Testis (tissue), 2 donors: ENCODE measurements at regions not wholly inside any gene's neighbourhood (a gene's known extent, or its start where the extent isn't known, plus 50 kb on each side); places are given as distances from the start of the nearest gene placed in this dataset.

ENCODE experiments used
- CTCF ChIP-seq, 3 experiments: fragments of 450-650 bp in 2 of 3; fragments of 200-600 bp in 1 of 3; sonication (generic) in 1 of 3; IDR thresholded peaks; one replicate each; pipeline ENCODE4 v1.5.1; 2016 to 2019; ENCODE audit warnings: antibody characterized with exemption in 3 of 3, mild to moderate bottlenecking in 2 of 3, moderate library complexity in 1 of 3
- POLR2A ChIP-seq: fragments of 450-650 bp; IDR thresholded peaks from one replicate; pipeline ENCODE4 v1.6.1; 2017; ENCODE audit warnings: antibody characterized with exemption, mild to moderate bottlenecking, moderate library complexity

DNA sequence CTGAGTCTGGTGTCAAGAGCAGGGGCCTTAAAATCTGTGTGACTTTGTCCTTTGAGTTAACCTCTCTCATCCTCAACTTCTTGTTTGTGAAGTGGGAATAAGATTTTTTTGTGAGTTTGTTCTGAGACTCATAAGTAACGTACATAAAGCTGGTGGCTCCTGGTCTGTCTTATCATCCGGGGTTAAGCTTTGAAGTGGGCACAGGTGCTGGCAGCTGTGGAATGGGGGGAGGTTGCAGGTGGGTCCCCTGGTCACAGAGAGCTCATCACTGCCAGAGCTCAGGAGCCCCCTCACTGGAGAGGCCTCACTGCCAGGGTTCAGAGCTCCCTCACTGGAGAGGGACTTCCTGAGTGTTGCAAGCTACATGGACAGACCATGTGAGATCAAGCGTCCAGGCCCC is 174.1 kb downstream of the NRN1 start:
- TF ChIP-seq POLR2A (no peak), CTCF (IDR thresholded peaks at IDR 0.05) (no peak)
